T-helper 2 cell (primary cell): ENCODE measurements at regions not wholly inside any gene's neighbourhood (a gene's known extent, or its start where the extent isn't known, plus 50 kb on each side); places are given as distances from the start of the nearest gene placed in this dataset.
A peak's percentile ranks its signal among the peaks of the same experiment; 100 is the strongest.

Experiments used
- DNase-seq, 5 experiments: peaks; one replicate each; pipeline versions ENCODE4 v3.0.0 to v3.0.0-alpha.2; 2012 to 2022

DNA sequence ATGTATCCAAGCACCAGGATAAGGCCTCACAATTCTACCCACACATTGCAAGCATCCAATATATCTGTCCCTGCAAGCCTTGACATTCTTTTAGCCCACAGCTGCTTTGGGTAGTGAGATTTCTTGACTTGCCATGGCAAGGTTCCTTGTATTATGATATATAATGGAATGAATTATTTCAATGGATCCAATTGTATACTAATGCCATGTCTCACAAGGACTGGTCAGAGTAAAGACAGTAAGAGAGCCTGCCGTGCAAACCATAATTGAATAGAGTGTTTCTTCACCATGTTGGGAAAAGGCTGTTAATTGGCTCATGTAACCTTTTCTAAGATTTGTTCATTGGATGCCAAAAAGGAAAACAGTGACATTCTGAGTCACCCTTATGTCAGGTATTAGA, 64.3 kb upstream of the RBBP8 start:
- DNase-seq, result no peak

DNA sequence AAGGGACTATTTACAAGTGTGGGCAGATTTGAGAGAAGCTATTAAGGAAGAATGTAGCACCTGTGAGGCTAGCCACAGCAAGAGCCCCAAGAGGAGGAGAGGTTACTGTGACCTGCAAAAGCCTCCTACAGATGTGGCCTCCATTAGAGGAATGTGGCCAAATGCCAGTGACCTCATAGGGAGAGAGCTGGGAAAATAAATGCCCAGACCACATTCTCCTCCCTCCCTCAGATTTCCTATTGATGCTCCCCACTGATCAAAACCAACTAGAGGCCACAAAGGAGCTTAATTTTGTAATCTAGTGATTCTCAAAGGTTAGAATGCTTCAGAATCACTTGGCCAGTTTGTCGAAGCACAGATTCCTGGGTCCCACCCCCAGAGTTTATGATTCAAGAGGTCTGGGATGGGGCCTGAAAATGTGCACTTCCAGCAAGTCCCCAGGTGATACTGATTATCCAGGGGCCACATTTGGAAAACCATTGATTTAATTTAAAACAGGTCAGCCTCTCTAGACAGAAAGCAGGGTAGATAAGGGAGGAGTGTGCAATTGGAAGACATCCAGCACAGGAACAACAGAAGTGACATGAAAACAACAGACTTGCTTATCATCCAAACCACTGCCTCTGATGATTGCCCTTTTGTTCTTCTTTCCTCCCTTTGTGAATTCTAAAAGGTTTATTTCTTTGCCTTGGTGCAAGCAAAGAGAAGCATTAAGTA, 61.2 kb upstream of the RBBP8 start:
- no peak for DNase-seq

GRCh38 chr18:22872900-22873537, 60.1 kb upstream of the RBBP8 start:
- peak in 1 of 5 experiments; percentile 50 for DNase-seq

DNA sequence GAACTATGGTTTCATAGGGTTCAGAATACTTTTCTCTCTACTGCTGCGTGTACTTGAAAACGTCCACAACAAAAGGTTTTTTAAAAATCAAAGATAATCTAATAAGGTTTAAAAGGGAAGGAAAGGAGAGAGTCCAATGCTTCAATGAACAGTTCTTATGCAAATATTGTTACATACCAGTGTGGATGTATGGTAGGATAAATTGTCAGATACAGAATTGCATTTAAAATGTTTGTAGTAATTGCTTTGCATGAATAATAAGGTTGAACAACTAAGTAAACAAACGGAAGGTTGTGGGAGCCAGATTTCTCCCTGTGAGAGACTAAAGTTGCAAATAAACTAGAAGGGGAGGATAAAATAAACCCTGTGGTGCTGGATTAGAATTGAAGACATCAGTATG, 53.8 kb upstream of the RBBP8 start:
- no peak for DNase-seq

- DNase-seq, result no peak
Observed at GRCh38 chr18:22882084-22882483, 51.0 kb upstream of the RBBP8 start.

DNA sequence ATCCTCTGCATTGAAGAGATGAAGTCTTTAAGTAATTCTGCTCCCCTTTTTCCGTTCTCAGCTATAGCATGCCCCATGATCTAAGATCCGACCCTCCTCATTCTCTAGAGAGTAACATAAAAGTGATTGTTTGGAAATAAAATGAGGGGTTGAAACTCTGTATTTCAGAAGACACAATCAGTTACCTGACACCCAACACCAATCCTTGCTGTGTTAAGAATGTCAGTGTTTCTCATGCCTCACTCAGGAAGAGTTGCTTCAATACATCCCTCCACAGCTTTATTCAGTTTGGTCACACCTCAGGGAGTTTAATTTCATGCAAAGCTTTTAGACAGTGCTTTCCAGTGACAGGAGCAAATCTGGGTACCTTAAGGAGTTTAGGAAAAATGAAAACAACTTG, 49.9 kb upstream of the RBBP8 start:
- no peak for DNase-seq
